ENCODE measurements at regions not wholly inside any gene's neighbourhood (a gene's known extent, or its start where the extent isn't known, plus 50 kb on each side); places are given as distances from the start of the nearest gene placed in this dataset.

GRCh38 chr1:10957133-10957532 is 55.3 kb upstream of the TARDBP start:
- peak; percentile 57 to 73 for DNase-seq
- in situ Hi-C loops (cut with MboI; ENCODE audit: low sequenced_read_pairs in 4 of 4): no loop called here
- peaks cover 0 to 5% of the 10 kb centered on the region in 2 donors for H3K36me3 ChIP-seq
- peaks cover 32 to 37% of the 10 kb centered on the region in 2 donors for H3K4me1 ChIP-seq
- H3K4me3 ChIP-seq: peak overlapping the region; percentile 15 to 36 (median 30)
- peak; percentile 71 to 74 for ATAC-seq
- H3K27me3 ChIP-seq: no peaks in the 10 kb centered on the region
- H3K9me3 ChIP-seq: peaks cover 0 to 7% (median 0%) of the 10 kb centered on the region in 3 donors
- TF ChIP-seq POLR2A (IDR thresholded peaks at IDR 0.05) (peak in 1 of 2 donors; percentile 16), CTCF (IDR thresholded peaks at IDR 0.05 in 4 of 5, conservative IDR thresholded peaks at IDR 0.05 in 1 of 5) (no peak)
- intact Hi-C loops (cut with DNase I; ENCODE audit: low total_unique reads): loop anchor here (5.0 to 10.0 kb wide), 2 partner anchors 55 to 292 kb away; partner anchors contain the start of gene TARDBP
- peak overlapping the region; percentile 91 to 98 (median 92) for H3K27ac ChIP-seq

DNA sequence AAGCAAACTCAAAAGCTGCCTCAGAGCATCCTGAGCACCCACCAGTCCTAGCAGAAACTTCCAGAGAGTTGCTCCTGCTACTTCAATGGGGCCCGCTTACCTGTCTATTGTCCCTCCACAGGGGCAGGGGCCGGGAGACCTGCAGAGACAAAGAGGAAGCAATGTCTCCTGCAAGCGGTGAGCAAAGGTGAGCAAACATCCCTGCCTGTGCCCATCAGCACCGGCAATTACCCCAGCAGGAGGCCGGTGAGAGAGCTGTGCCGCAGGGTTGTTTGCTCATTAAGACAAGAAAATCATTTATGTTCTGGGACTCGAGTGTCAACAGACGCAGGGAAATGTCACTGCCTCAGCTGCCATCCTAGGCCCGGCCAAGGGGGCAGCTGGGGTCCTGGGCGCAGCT is 53.8 kb upstream of the TARDBP start:
- TF ChIP-seq CTCF (IDR thresholded peaks at IDR 0.05 in 4 of 5, conservative IDR thresholded peaks at IDR 0.05 in 1 of 5) (no peak), POLR2A (IDR thresholded peaks at IDR 0.05) (no peak)
- no peak overlapping the region for H3K4me3 ChIP-seq
- H3K4me1 ChIP-seq: peaks cover 32 to 37% of the 10 kb centered on the region in 2 donors
- peaks cover 0 to 4% (median 0%) of the 10 kb centered on the region in 3 donors for H3K9me3 ChIP-seq
- intact Hi-C loops (cut with DNase I; ENCODE audit: low total_unique reads): loop anchor here (5.0 to 10.0 kb wide), 2 partner anchors 54 to 294 kb away; partner anchors contain the start of gene TARDBP
- DNase-seq: no peak
- H3K27me3 ChIP-seq: no peaks in the 10 kb centered on the region
- H3K36me3 ChIP-seq: peaks cover 0 to 4% of the 10 kb centered on the region in 2 donors
- peak overlapping the region; percentile 91 to 98 (median 92) for H3K27ac ChIP-seq
- in situ Hi-C loops (cut with MboI; ENCODE audit: low sequenced_read_pairs in 4 of 4): no loop called here
- ATAC-seq: no peak

- peak; percentile 84 to 95 (median 93) for TF ChIP-seq CTCF (IDR thresholded peaks at IDR 0.05 in 4 of 5, conservative IDR thresholded peaks at IDR 0.05 in 1 of 5)
- TF ChIP-seq POLR2A (IDR thresholded peaks at IDR 0.05): peak in 1 of 2 donors; percentile 24
- Histone ChIP-seq H3K9me3 (no peaks in the 10 kb centered on the region), H3K4me3 (peak overlapping the region; percentile 44 to 62 (median 52)), H3K27me3 (no peaks in the 10 kb centered on the region), H3K4me1 (peaks cover 32 to 37% of the 10 kb centered on the region in 2 donors), H3K27ac (peak overlapping the region; percentile 91 to 98 (median 92)), H3K36me3 (no peaks in the 10 kb centered on the region)
- DNase-seq: peak; percentile 72 to 90
- intact Hi-C loops (cut with DNase I; ENCODE audit: low total_unique reads) (loop anchor here (5.0 kb wide), 1 partner anchor 798 kb away; no protein-coding TSS in a partner anchor), in situ Hi-C loops (cut with MboI; ENCODE audit: low sequenced_read_pairs in 4 of 4) (no loop called here)
- peak; percentile 76 to 79 for ATAC-seq
These were observed 51.8 kb upstream of the TARDBP start for GRCh38 chr1:10960411-10961299.

- in situ Hi-C loops (cut with MboI; ENCODE audit: low sequenced_read_pairs in 4 of 4) (no loop called here), intact Hi-C loops (cut with DNase I; ENCODE audit: low total_unique reads) (loop anchor here (5.0 kb wide), 1 partner anchor 799 kb away; no protein-coding TSS in a partner anchor)
These were observed 51.1 kb upstream of the TARDBP start for GRCh38 chr1:10961300-10961833.

More at GRCh38 chr1:10961300-10961833, 51.1 kb upstream of the TARDBP start:
- no peak for DNase-seq
- Histone ChIP-seq H3K9me3 (no peaks in the 10 kb centered on the region), H3K4me1 (peaks cover 32 to 37% of the 10 kb centered on the region in 2 donors), H3K4me3 (peak overlapping the region in 2 of 4 donors; percentile 49 to 55), H3K36me3 (no peaks in the 10 kb centered on the region), H3K27me3 (no peaks in the 10 kb centered on the region), H3K27ac (peak overlapping the region; percentile 91 to 98 (median 92))
- TF ChIP-seq CTCF (IDR thresholded peaks at IDR 0.05 in 4 of 5, conservative IDR thresholded peaks at IDR 0.05 in 1 of 5) (peak in 2 of 5 experiments; percentile 10 to 26), POLR2A (IDR thresholded peaks at IDR 0.05) (no peak)
- no peak for ATAC-seq

All from gastrocnemius medialis (tissue), 4 donors.